ENCODE measurements at regions not wholly inside any gene's neighbourhood (a gene's known extent, or its start where the extent isn't known, plus 50 kb on each side); places are given as distances from the start of the nearest gene placed in this dataset.

DNA sequence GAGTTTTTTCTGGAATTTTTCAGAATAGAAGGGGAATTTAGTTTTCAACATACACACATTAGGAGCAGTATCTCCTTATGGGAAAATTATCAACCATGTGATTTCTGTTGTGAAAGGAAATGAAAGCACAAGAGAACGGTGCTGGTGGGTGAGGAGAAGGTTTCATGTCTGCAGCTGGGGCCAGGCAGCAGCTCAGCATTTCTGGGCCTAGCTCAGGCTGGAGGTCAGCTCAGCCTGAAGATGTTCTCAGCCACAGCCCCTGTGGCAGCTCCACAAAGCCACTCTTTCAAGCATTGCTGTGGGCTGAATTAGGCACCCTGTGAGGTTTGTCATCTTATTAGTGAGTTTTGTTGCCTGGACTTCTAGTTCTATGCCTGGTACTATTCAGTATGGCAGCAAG lies 90.3 kb downstream of the DIRAS2 start:
- DNase-seq, result no peak
- intact Hi-C loops (cut with DNase I), result no loop called here

DNA sequence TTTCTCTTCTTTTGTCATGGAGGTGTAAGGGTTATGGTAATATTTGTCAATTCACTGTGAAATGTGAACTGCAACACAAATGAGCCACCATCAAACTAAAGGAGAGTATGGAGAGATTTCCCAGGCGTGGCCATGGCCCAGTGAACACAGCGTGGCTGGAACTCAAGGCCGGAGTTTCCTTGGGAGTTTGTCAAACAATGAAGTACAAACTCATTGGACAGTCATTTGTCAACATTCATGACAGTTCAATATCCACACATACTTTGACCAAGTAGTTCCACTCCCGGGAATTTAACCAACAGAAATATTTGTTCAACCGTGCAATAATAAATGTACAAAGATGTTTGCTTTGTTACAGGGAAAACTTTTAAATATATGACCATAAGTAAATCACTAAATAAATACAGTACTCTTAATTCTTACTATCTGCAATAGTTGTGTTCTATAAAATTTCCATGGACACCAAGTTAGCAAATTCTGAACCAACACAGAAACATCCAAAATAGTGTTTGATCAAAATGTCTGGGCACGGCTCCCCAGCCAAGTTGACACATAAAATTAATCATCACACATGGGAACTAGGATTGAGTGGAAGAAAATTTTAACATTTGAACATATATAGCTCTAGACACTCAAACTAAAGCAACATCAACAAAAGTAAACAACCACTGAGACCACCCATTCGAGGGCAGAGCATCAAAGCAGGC lies 87.1 kb downstream of the DIRAS2 start:
- intact Hi-C loops (cut with DNase I), result no loop called here
- no peak for DNase-seq

DNA sequence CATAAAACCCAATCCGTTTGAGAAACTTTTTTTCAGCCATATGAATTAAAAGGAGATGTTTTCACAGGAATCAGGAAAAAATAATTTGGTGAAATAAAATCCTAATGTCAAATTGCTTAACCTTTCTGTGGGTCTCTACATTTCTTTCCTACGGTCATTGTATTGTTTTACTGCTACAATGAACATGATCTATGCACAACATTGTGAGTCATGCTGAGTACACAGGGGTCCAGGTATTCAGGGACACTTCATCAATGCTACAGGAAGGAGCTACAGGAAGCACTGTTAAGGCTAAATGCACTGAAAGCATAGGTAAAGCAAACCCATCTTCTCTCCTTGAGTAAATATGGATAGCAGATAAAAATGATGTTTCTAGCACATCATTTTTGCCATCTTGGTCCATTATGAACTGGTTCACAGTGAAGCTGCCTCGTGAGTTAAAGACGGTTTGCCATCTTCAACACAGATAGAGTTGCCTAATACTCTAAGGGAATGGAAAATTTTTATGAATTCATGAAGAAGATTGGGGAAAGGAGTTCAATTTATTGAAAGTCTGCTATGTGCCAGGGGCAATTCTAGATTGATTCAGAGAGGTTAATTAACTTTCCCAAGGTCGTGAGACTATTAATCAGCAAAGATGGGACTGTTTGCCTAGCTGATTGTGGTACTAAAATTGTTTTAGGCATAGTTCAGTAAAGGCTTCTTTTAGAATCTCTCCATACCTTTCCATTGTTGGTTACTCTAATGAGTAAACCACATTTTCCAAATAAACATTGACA lies 85.5 kb downstream of the DIRAS2 start:
- intact Hi-C loops (cut with DNase I), result no loop called here

DNA sequence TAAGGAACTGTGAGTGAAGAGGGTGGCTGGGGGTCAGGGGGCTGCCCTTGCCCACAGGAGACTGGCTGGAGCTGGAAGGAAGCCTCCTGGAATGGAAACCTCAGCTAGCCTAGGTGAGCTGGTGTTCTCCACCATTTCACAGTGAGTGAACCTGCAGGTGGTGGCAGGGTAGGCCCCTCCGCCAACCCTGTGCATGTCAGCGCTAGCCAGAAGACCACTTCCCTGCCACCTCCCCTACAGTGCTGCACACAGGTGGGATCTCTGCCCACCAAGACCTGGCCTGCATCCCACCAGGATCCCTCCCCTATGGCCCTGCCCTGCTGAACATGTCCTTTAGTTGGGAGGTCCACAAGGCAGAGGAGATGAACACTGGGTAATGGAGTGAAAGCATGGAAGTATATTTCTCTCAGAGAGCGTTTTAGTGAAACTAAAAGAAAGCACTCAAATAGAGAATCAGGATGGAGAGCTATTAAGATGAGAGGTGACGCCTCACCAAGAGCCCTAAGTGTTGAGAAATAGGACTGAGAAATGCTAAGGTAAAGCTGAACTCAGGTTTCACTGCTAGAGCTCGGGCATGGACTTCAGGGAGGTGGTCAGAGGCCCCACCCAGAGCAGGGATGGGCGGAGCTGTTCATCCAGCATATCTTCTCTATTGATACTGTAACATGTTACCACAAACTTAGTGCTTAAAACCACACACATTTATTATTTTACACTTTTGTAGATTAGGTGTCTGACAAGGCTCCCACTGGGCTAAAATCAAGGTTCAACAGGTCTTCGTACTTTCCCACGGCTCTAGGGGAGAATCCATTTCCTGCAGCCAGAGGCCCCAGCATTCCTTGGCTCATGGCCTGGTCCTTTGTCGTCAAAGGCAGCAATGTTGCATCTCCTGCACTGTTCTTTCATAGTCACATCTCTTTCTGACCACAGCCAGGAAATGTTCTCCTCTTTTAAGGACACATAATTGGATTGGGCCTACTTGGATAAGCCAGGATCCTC lies 83.2 kb downstream of the DIRAS2 start:
- intact Hi-C loops (cut with DNase I), result no loop called here
- no peak for DNase-seq

More for the DNA sequence above, 85.5 kb downstream of the DIRAS2 start:
- DNase-seq, result no peak
